NB4 (cell line): ENCODE measurements at regions not wholly inside any gene's neighbourhood (a gene's known extent, or its start where the extent isn't known, plus 50 kb on each side); places are given as distances from the start of the nearest gene placed in this dataset.

Experiments
- DNase-seq: peaks from one replicate; pipeline ENCODE4 v3.0.0; 2010; ENCODE audit warnings: low read depth
- H3K4me3 ChIP-seq: one replicate; pipeline ENCODE4 v1.5.1; 2011; ENCODE audit warnings: mild to moderate bottlenecking, low read depth, low read length, moderate library complexity
- MYC ChIP-seq: IDR thresholded peaks from 2 replicates; pipeline ENCODE4 v1.6.1; 2011; ENCODE audit warnings: low read depth, low read length
- POLR2A ChIP-seq: IDR thresholded peaks from 2 replicates; pipeline ENCODE4 v1.6.1; 2011; ENCODE audit warnings: mild to moderate bottlenecking; ENCODE audit not compliant: insufficient read length; ENCODE audit errors: extremely low read depth
- TF ChIP-seq, protein P1 (sequence below): IDR thresholded peaks from one replicate; pipeline ENCODE4 v1.5.1; 2012; ENCODE audit warnings: low read depth, low read length
- TF ChIP-seq, protein P2 (sequence below): IDR thresholded peaks from 2 replicates; pipeline ENCODE4 v1.6.1; 2011; ENCODE audit warnings: low read depth, low read length

DNA sequence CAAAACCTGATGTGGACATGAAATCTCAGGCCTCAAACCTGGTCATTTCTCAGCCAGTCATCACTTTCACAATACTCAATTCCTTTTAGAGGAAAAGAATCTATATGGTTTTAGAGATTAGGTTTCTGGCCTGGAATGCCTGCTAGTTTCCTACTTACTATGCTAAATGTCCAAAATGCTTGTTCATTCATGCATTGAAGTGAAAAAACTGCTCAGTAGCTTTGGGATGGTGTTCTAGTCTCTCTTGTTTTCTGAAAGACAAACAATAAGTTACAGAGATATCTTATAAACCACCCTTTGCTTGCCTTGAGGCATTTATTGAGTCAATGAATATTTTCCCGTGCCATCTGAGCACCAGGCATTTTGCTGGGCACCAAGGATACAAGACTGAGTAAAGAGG lies 1146.5 kb upstream of the GOT2 start:
- TF ChIP-seq, protein P1, sequence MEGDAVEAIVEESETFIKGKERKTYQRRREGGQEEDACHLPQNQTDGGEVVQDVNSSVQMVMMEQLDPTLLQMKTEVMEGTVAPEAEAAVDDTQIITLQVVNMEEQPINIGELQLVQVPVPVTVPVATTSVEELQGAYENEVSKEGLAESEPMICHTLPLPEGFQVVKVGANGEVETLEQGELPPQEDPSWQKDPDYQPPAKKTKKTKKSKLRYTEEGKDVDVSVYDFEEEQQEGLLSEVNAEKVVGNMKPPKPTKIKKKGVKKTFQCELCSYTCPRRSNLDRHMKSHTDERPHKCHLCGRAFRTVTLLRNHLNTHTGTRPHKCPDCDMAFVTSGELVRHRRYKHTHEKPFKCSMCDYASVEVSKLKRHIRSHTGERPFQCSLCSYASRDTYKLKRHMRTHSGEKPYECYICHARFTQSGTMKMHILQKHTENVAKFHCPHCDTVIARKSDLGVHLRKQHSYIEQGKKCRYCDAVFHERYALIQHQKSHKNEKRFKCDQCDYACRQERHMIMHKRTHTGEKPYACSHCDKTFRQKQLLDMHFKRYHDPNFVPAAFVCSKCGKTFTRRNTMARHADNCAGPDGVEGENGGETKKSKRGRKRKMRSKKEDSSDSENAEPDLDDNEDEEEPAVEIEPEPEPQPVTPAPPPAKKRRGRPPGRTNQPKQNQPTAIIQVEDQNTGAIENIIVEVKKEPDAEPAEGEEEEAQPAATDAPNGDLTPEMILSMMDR = no peak
- TF ChIP-seq POLR2A (no peak), MYC (no peak)
- TF ChIP-seq, protein P2, sequence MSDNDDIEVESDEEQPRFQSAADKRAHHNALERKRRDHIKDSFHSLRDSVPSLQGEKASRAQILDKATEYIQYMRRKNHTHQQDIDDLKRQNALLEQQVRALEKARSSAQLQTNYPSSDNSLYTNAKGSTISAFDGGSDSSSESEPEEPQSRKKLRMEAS = no peak
- no peak for DNase-seq
- no peak overlapping the region for H3K4me3 ChIP-seq

DNA sequence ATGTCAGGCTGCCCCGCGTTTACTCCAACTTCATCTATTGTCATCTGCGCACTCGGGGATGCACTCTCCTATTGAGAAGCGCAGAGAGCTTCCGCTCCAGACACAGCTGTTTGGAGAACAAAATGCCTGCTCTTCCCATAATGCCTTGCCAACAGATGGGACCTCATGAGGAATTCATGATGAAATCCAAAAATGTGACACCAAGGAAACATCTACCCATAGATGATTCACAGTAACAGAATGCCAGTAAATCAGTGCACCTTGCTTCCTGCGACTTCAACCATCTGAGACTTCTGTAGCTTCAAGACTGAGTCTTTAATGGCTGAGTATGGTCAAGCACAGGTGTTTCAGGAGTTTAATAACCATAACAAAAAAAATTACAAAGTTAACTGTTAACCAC lies 1144.9 kb upstream of the GOT2 start:
- no peak for DNase-seq
- TF ChIP-seq POLR2A = no peak
- TF ChIP-seq, protein P2 = no peak
- TF ChIP-seq, protein P1 = no peak
- TF ChIP-seq MYC = no peak
- no peak overlapping the region for H3K4me3 ChIP-seq

DNA sequence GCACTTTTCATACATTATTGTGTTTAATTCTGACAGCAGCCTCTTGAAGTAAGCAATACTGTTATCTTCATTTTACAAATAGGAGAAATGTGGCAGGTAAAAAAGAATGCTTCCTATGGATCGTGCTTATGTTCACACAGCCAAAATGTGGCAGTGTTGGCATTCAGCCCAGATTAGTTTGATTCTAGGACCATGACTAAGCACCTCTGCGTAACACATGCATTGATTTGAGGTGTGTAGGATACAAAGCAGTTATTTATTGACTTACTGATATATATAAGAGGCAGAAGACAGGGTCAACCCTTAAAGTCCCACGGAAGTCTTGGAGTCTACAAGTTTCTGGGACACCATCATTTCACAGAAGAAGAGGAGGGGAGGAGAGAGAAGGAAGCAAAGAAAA lies 1144.4 kb upstream of the GOT2 start:
- no peak for DNase-seq
- TF ChIP-seq, protein P2 = no peak
- TF ChIP-seq, protein P1 = no peak
- TF ChIP-seq POLR2A (no peak), MYC (no peak)
- no peak overlapping the region for H3K4me3 ChIP-seq

DNA sequence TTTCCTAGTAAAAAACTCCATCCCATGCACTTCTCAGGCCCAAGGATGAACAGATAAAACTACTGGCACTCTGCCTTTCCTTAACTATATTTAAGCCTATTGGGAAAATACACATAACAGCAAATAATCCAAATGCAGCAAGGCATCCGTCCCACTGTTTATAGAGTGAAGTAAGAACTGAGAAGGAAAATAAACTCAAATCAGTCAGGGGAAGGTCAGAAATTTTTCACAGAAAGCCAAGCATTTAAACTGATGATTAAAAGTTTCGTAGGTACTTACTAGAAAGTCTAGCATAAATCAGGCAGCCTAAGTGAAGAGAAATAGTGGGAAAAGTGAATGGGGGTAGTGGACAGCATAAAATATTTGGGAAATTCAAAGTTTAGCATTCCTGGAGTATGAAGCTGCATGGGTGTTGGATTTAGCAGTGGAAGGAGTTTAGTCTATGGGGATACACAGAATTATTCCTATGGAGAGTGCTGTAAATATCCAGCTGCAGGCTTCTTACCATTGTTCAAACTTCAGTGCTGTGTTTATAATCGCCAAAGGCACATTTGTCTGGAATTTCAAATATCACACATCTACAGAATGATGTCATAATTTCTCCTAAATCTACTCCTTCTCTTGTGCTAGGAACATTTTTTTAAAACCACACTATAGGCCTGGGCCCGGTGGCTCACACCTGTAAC lies 1131.0 kb upstream of the GOT2 start:
- H3K4me3 ChIP-seq = no peak overlapping the region
- TF ChIP-seq, protein P1 = no peak
- TF ChIP-seq MYC = no peak
- DNase-seq = no peak

DNA sequence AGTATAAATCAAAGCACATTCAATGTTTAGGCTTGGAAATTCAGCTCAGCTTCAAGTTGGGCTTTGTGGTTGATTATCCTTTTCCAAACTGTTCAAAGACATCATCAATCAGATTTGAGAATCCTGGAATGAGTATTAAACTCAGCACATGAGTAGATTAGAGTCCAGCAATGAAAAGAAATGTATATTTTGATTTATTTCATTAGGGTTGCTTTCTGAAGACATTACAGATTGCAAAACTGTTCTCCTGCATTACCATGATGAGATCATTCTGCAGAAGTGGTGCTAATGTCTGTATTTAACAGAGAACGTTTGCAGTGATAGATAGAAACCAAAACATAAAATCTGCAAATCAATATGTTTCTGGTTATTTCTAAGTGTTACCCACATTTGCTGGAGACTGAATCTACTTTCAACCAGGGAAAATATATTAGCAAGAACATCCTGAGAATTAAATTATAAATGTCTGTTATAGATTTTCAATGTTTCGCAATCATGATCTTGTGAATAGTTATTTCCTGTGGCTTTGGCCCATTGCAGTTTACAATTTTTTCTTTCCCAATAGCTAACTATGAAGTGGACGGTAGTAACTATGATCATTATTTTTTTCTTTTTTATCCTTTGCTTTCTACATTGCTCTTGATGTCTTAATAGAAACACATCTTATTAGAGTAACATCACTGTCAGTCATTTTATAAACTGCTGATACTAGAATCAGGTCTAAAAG lies 1125.7 kb upstream of the GOT2 start:
- DNase-seq = no peak
- TF ChIP-seq, protein P2 = no peak
- TF ChIP-seq, protein P1 = no peak
- TF ChIP-seq POLR2A (no peak), MYC (no peak)
- H3K4me3 ChIP-seq = no peak overlapping the region
